Gastrocnemius medialis (tissue), 4 donors: ENCODE measurements at regions not wholly inside any gene's neighbourhood (a gene's known extent, or its start where the extent isn't known, plus 50 kb on each side); places are given as distances from the start of the nearest gene placed in this dataset.

Experiments
- CTCF ChIP-seq, 5 experiments: fragments of 450-650 bp in 3 of 5; fragments of 200-600 bp in 2 of 5; sonication (generic) in 2 of 5; IDR thresholded peaks in 4 of 5; conservative IDR thresholded peaks in 1 of 5; 1 replicate in 4 of 5; 2 replicates in 1 of 5; pipeline ENCODE4 v1.5.1; 2016 to 2019; ENCODE audit warnings: antibody characterized with exemption in 5 of 5, mild to moderate bottlenecking in 3 of 5, moderate library complexity in 3 of 5
- POLR2A ChIP-seq, 2 donors: fragments of 450-650 bp; IDR thresholded peaks; one replicate each; pipeline ENCODE4 v1.6.1; 2017; ENCODE audit warnings: antibody characterized with exemption in 2 of 2, mild to moderate bottlenecking in 2 of 2, moderate library complexity in 2 of 2

- TF ChIP-seq CTCF (IDR thresholded peaks at IDR 0.05 in 4 of 5, conservative IDR thresholded peaks at IDR 0.05 in 1 of 5) (no peak), POLR2A (IDR thresholded peaks at IDR 0.05) (no peak)
Observed at GRCh38 chr13:76132532-76132931, 496.4 kb downstream of the LMO7 start.
